ENCODE measurements at regions not wholly inside any gene's neighbourhood (a gene's known extent, or its start where the extent isn't known, plus 50 kb on each side); places are given as distances from the start of the nearest gene placed in this dataset.

GRCh38 chr7:120123528-120123927, 149.4 kb upstream of the KCND2 start:
- TF ChIP-seq CTCF (optimal IDR thresholded peaks at IDR 0.05 in 1 of 3, IDR thresholded peaks at IDR 0.05 in 1 of 3, conservative IDR thresholded peaks at IDR 0.05 in 1 of 3; ENCODE audit: extremely low read depth in 1 of 3, insufficient read depth in 2 of 3, low read length in 3 of 3) = no peak
- no peak for TF ChIP-seq EZH2 (IDR thresholded peaks at IDR 0.05; ENCODE audit: low read length)

Data from keratinocyte (primary cell).